ENCODE measurements at regions not wholly inside any gene's neighbourhood (a gene's known extent, or its start where the extent isn't known, plus 50 kb on each side); places are given as distances from the start of the nearest gene placed in this dataset.

- no peaks in the 10 kb centered on the region for H3K36me3 ChIP-seq (replicated peaks in 1 of 2; ENCODE audit: control insufficient read depth in 1 of 2, insufficient read depth in 2 of 2, low read length in 2 of 2)
- no peak for TF ChIP-seq ZMYM2 (CRISPR knock-in tag; IDR thresholded peaks at IDR 0.05)
- no peak for TF ChIP-seq POLR2A (IDR thresholded peaks at IDR 0.05; ENCODE audit: insufficient read depth in 1 of 2, low read depth in 2 of 2, low read length in 2 of 2)
- no peak for TF ChIP-seq SALL1 (CRISPR knock-in tag; IDR thresholded peaks at IDR 0.05)
- no peak for TF ChIP-seq RARG (CRISPR knock-in tag; IDR thresholded peaks at IDR 0.05; ENCODE audit: low read depth)
- peak; percentile 44; the same call in 1 of the 2 replicates for TF ChIP-seq CREB1 (IDR thresholded peaks at IDR 0.05)
- TF ChIP-seq CREB1 (CRISPR knock-in tag; IDR thresholded peaks at IDR 0.05) = no peak
- no peak for TF ChIP-seq TAF15 (IDR thresholded peaks at IDR 0.05; ENCODE audit: low read depth, low read length, poor library complexity, severe bottlenecking)
- no peaks in the 10 kb centered on the region for H3K27me3 ChIP-seq (ENCODE audit: control insufficient read depth in 1 of 2, insufficient read depth in 2 of 2, low read length in 2 of 2)
- no peak overlapping the region for H3K4me2 ChIP-seq (ENCODE audit: low read depth, low read length)
- DNase-seq (ENCODE audit: low spot score) (no peak), ATAC-seq (no peak), FAIRE-seq (no peak)
- H4K20me1 ChIP-seq (ENCODE audit: insufficient read depth, low read length) = no peaks in the 10 kb centered on the region
- H2AFZ ChIP-seq (ENCODE audit: low read length) = no peak overlapping the region
- CTCF ChIA-PET (ENCODE audit: low intra/inter-chr PET ratio, low total read pairs) = no interaction called here
- no peak overlapping the region for H3K4me3 ChIP-seq (replicated peaks in 1 of 3; ENCODE audit: insufficient read depth in 1 of 3, low read depth in 2 of 3, low read length in 3 of 3)
- H3K9ac ChIP-seq (ENCODE audit: insufficient read depth, low read depth, low read length) = no peak overlapping the region
- in situ Hi-C loops (cut with HindIII; ENCODE audit: extremely low pct_ligation_motif_present, low pct_unique_long_range_greater_than_20kb) (no loop called here), intact Hi-C loops (cut with micrococcal nuclease; ENCODE audit: unreplicated experiment) (no loop called here)
- WGBS (ENCODE audit: low lambda C conversion rate) = 15% methylated on average over 5 of the region's 5 CpGs
- no peaks in the 10 kb centered on the region for H3K79me2 ChIP-seq (ENCODE audit: insufficient read depth, low read length)
- POLR2A ChIA-PET = no interaction called here
- peaks cover 16% of the 10 kb centered on the region; the same call in 1 of the 2 replicates for H3K4me1 ChIP-seq (ENCODE audit: insufficient read depth, low read length)
- BruUV-seq (replicated peaks) = no TSS peak
- H3K9me3 ChIP-seq (ENCODE audit: low read length) = no peaks in the 10 kb centered on the region
- no peak overlapping the region for H3K27ac ChIP-seq (ENCODE audit: extremely low read length, insufficient read depth, low read length)
These were observed 212.2 kb upstream of the FOXA2 start for GRCh38 chr20:22796469-22797077.

- ChIA-PET POLR2A (no interaction called here), CTCF (ENCODE audit: low intra/inter-chr PET ratio, low total read pairs) (no interaction called here)
- DNase-seq (ENCODE audit: low spot score) = no peak
- Histone ChIP-seq H3K9me3 (ENCODE audit: low read length) (no peaks in the 10 kb centered on the region), H3K27ac (ENCODE audit: extremely low read length, insufficient read depth, low read length) (no peak overlapping the region), H3K36me3 (replicated peaks in 1 of 2; ENCODE audit: control insufficient read depth in 1 of 2, insufficient read depth in 2 of 2, low read length in 2 of 2) (no peaks in the 10 kb centered on the region), H2AFZ (ENCODE audit: low read length) (no peak overlapping the region), H3K27me3 (ENCODE audit: control insufficient read depth in 1 of 2, insufficient read depth in 2 of 2, low read length in 2 of 2) (no peaks in the 10 kb centered on the region), H3K4me1 (ENCODE audit: insufficient read depth, low read length) (peaks cover 16% of the 10 kb centered on the region; the same call in 1 of the 2 replicates), H3K9ac (ENCODE audit: insufficient read depth, low read depth, low read length) (no peak overlapping the region), H4K20me1 (ENCODE audit: insufficient read depth, low read length) (no peaks in the 10 kb centered on the region), H3K4me3 (replicated peaks in 1 of 3; ENCODE audit: insufficient read depth in 1 of 3, low read depth in 2 of 3, low read length in 3 of 3) (no peak overlapping the region), H3K79me2 (ENCODE audit: insufficient read depth, low read length) (no peaks in the 10 kb centered on the region), H3K4me2 (ENCODE audit: low read depth, low read length) (no peak overlapping the region)
- ATAC-seq = no peak
- intact Hi-C loops (cut with micrococcal nuclease; ENCODE audit: unreplicated experiment) = no loop called here
- no TSS peak for BruUV-seq (replicated peaks)
- FAIRE-seq = no peak
- TF ChIP-seq E2F1 (CRISPR knock-in tag; IDR thresholded peaks at IDR 0.05) (no peak), CEBPG (CRISPR knock-in tag; IDR thresholded peaks at IDR 0.05) (no peak), ZNF329 (CRISPR knock-in tag; IDR thresholded peaks at IDR 0.05; ENCODE audit: low read depth) (no peak), ZBTB26 (CRISPR knock-in tag; IDR thresholded peaks at IDR 0.05; ENCODE audit: borderline replicate concordance) (no peak), ATF7 (IDR thresholded peaks at IDR 0.05) (peak; percentile 12; the same call in 1 of the 2 replicates), ATF7 (CRISPR knock-in tag; IDR thresholded peaks at IDR 0.05) (no peak), THAP7 (CRISPR knock-in tag; IDR thresholded peaks at IDR 0.05) (no peak)
- in situ Hi-C loops (cut with HindIII; ENCODE audit: extremely low pct_ligation_motif_present, low pct_unique_long_range_greater_than_20kb) = no loop called here
- 38% methylated on average over 3 of the region's 3 CpGs for WGBS (ENCODE audit: low lambda C conversion rate)
These were observed 212.7 kb upstream of the FOXA2 start for GRCh38 chr20:22797103-22797502.

Measured in HepG2 (cell line).